K562 (cell line): ENCODE measurements at regions not wholly inside any gene's neighbourhood (a gene's known extent, or its start where the extent isn't known, plus 50 kb on each side); places are given as distances from the start of the nearest gene placed in this dataset.

Source experiments
- ATAC-seq: fragments of 200-7000 bp; cut with Tn5 transposase; 3 replicates; pipeline ENCODE4 v1.9.1; 2020; ENCODE audit warnings: moderate library complexity
- BruUV-seq: library from RNA; stranded (reverse); fragments of 400-500 nt; replicated peaks from 2 replicates; lab custom pipeline; 2021; lab: Mats Ljungman, UMichigan
- CTCF ChIA-PET: fragments of 300-600 bp; formaldehyde crosslinking; extraction: SDS; loops from one replicate; lab custom pipeline; 2021; ENCODE audit warnings: low intra/inter-chr PET ratio; lab: Yijun Ruan, JAX
- POLR2A ChIA-PET: fragments of 300-600, 350-650 bp; sonication (Branson Sonifier 250); formaldehyde crosslinking; extraction: SDS; loops from one replicate; lab custom pipeline; 2021; ENCODE audit warnings: antibody characterized with exemption, inconsistent platforms; lab: Yijun Ruan, JAX
- DNase-seq, 4 experiments: peaks; one replicate each; pipeline versions ENCODE4 v3.0.0 to v3.0.0-alpha.2; 2011 to 2018; ENCODE audit warnings: low spot score in 3 of 4, mixed read lengths in 3 of 4; ENCODE audit errors: extremely low read depth in 1 of 4
- FAIRE-seq: peaks from 2 replicates; lab custom pipeline; 2011; peaks lifted over from hg19 to GRCh38; lab: Jason Lieb, UNC
- H2AFZ ChIP-seq: 2 replicates; pipeline ENCODE4 v1.6.0; 2011; ENCODE audit warnings: low read depth, low read length, control low read depth, inconsistent platforms
- H3K27ac ChIP-seq: fragments of 200-600 bp; 3 replicates; pipeline ENCODE4 v1.8.0; 2011; ENCODE audit warnings: low read depth, mild to moderate bottlenecking, control low read depth, inconsistent platforms, low read length, moderate library complexity, mixed read lengths; ENCODE audit errors: extremely low read depth
- H3K27me3 ChIP-seq, 2 experiments: fragments of 300-600 bp in 1 of 2; 2 replicates in 1 of 2; 3 replicates in 1 of 2; pipeline versions ENCODE4 v1.6.0 to v1.8.0; 2011; ENCODE audit warnings: inconsistent platforms in 2 of 2, low read length in 2 of 2, mild to moderate bottlenecking in 1 of 2, mixed read lengths in 1 of 2, moderate library complexity in 1 of 2; ENCODE audit not compliant: control insufficient read depth in 2 of 2, insufficient read depth in 2 of 2
- H3K36me3 ChIP-seq: fragments of 300-600 bp; 3 replicates; pipeline ENCODE4 v1.8.0; 2011; ENCODE audit warnings: mild to moderate bottlenecking, low read length, inconsistent platforms; ENCODE audit not compliant: control insufficient read depth, insufficient read depth
- H3K4me1 ChIP-seq, 2 experiments: fragments of 200-600 bp in 1 of 2; replicated peaks in 1 of 2; 2 replicates in 1 of 2; 3 replicates in 1 of 2; pipeline versions ENCODE4 v1.5.1 to v1.8.0; 2011; ENCODE audit warnings: inconsistent platforms in 2 of 2, low read length in 2 of 2, mild to moderate bottlenecking in 1 of 2, mixed read lengths in 1 of 2, moderate library complexity in 1 of 2; ENCODE audit not compliant: control insufficient read depth in 2 of 2, insufficient read depth in 2 of 2
- H3K4me2 ChIP-seq: 2 replicates; pipeline ENCODE4 v1.6.1; 2011; ENCODE audit warnings: low read length, control low read depth, inconsistent platforms, mixed read lengths; ENCODE audit not compliant: insufficient read depth
- H3K4me3 ChIP-seq: fragments of 200-600 bp; sonication (generic), shearing (Covaris generic); 2 replicates; pipeline ENCODE4 v1.5.1; 2016; ENCODE audit warnings: control low read depth, inconsistent platforms
- H3K79me2 ChIP-seq: fragments of 200-600 bp; 3 replicates; pipeline ENCODE4 v1.8.0; 2011; ENCODE audit warnings: low read length, inconsistent platforms; ENCODE audit not compliant: control insufficient read depth, insufficient read depth
- H3K9ac ChIP-seq, 2 experiments: 2 replicates each; pipeline versions ENCODE4 v1.6.0 to v1.6.1; 2011; ENCODE audit warnings: low read depth in 2 of 2, low read length in 2 of 2, control low read depth in 1 of 2, inconsistent platforms in 1 of 2, mild to moderate bottlenecking in 1 of 2, mixed read lengths in 1 of 2; ENCODE audit not compliant: insufficient read depth in 1 of 2
- H3K9me1 ChIP-seq: one replicate; pipeline ENCODE4 v1.6.0; 2011; ENCODE audit warnings: inconsistent platforms, mild to moderate bottlenecking, low read length, moderate library complexity; ENCODE audit not compliant: control insufficient read depth, insufficient read depth
- H3K9me3 ChIP-seq: replicated peaks from 2 replicates; pipeline ENCODE4 v1.5.1; 2011; ENCODE audit warnings: low read depth, low read length, inconsistent platforms; ENCODE audit not compliant: control insufficient read depth, insufficient read depth
- H4K20me1 ChIP-seq: replicated peaks from 2 replicates; pipeline ENCODE4 v1.6.1; 2011; ENCODE audit warnings: low read length, inconsistent platforms, mixed read lengths; ENCODE audit not compliant: control insufficient read depth, insufficient read depth
- BRD4 ChIP-seq: fragments of 200-600 bp; sonication (generic); IDR thresholded peaks from 2 replicates; pipeline ENCODE4 v1.6.1; 2017; ENCODE audit warnings: inconsistent platforms
- MAX ChIP-seq: sonication (generic); formaldehyde crosslinking; IDR thresholded peaks from 2 replicates; pipeline ENCODE4 v1.9.0; 2022; ENCODE audit warnings: mild to moderate bottlenecking, missing genetic modification reagents
- ZBTB11 ChIP-seq, 3 experiments: fragments of 200-800 bp in 1 of 3; fragments of 250-450 bp in 1 of 3; fragments of 450-650 bp in 1 of 3; sonication (Bioruptor Pico) in 1 of 3; sonication (Bioruptor generic) in 1 of 3; formaldehyde crosslinking in 1 of 3; IDR thresholded peaks; 2 replicates each; pipeline versions ENCODE4 v1.6.1 to v1.8.0; 2016 to 2022; ENCODE audit warnings: mild to moderate bottlenecking in 2 of 3, missing genetic modification characterization in 2 of 3, missing compliant biosample characterization in 1 of 3, moderate library complexity in 1 of 3
- WGBS: fragments of 100-300 bp; shearing (Covaris generic); methylation state at CpG from one replicate; pipeline ENCODE4 v1.1.6; 2016; ENCODE audit warnings: low coverage, mixed read lengths; ENCODE audit not compliant: insufficient coverage; ENCODE audit errors: missing lambda C conversion rate; 5-methylcytosine and 5-hydroxymethylcytosine counted together
- in situ Hi-C: fragments of 300-500 bp; cut with MboI; formaldehyde crosslinking; loops from 4 replicates; pipeline ENCODE4 v1.15.0; 2018; ENCODE audit warnings: inconsistent platforms, mixed read lengths
- intact Hi-C: fragments of 100-400 bp; cut with micrococcal nuclease; formaldehyde crosslinking; loops from 2 replicates; pipeline ENCODE4 v1.14.2; 2022

GRCh38 chr3:63167113-63167512 is 111.0 kb upstream of the SYNPR start:
- Histone ChIP-seq H3K4me1 (no peaks in the 10 kb centered on the region), H3K27me3 (no peaks in the 10 kb centered on the region), H3K9me3 (no peaks in the 10 kb centered on the region), H3K36me3 (no peaks in the 10 kb centered on the region), H3K9me1 (no peaks in the 10 kb centered on the region), H2AFZ (no peak overlapping the region), H3K4me2 (no peak overlapping the region), H3K79me2 (no peaks in the 10 kb centered on the region), H3K27ac (no peak overlapping the region), H3K9ac (no peak overlapping the region), H3K4me3 (no peak overlapping the region), H4K20me1 (no peaks in the 10 kb centered on the region)
- no TSS peak for BruUV-seq
- DNase-seq, result no peak
- intact Hi-C loops (no loop called here), in situ Hi-C loops (no loop called here)
- FAIRE-seq, result no peak
- ChIA-PET POLR2A (no interaction called here), CTCF (no interaction called here)
- 0% methylated on average over 4 of the region's 4 CpGs for WGBS
- ATAC-seq, result no peak
- TF ChIP-seq ZBTB11 (CRISPR knock-in tag; IDR thresholded peaks at IDR 0.05) (0 out of 6 replicates have a peak, but pooled peaks of 1 of the 3 experiments have one; percentile 37), MAX (CRISPR knock-in tag) (no peak), BRD4 (no peak)
